ENCODE measurements at regions not wholly inside any gene's neighbourhood (a gene's known extent, or its start where the extent isn't known, plus 50 kb on each side); places are given as distances from the start of the nearest gene placed in this dataset.

GRCh38 chr13:107097916-107098315 is 530.0 kb upstream of the ARGLU1 start:
- TF ChIP-seq CTCF (IDR thresholded peaks at IDR 0.05), result no peak
- TF ChIP-seq POLR2A (IDR thresholded peaks at IDR 0.05), result no peak
- no peak for TF ChIP-seq POLR2AphosphoS5 (IDR thresholded peaks at IDR 0.05)
